ENCODE measurements at regions not wholly inside any gene's neighbourhood (a gene's known extent, or its start where the extent isn't known, plus 50 kb on each side); places are given as distances from the start of the nearest gene placed in this dataset.

DNA sequence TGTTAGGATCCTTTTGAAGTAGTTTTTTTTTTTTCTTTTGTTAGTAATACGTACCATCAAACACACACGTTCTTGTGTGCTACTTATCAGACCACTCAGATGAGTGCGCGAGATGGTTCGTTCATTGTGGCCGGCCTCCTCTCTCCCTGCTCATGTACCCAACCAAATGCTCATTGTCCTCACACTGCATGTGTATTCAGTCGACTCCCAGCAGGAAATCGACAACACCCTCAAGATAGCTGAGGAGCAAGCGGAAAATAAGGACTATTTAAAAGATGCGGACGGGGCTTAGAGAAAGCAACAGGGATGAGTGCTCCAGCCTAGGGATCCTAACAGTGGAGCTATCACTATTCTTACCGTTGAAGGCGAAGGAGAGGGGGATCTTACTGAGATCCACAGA, 72.9 kb upstream of the GUCY1A1 start:
- Histone ChIP-seq H3K36me3 (ENCODE audit: control insufficient read depth in 2 of 2, insufficient read depth in 1 of 2, low read length in 2 of 2) (no peaks in the 10 kb centered on the region), H3K4me3 (ENCODE audit: low read depth, low read length) (no peak overlapping the region), H3K4me1 (ENCODE audit: control insufficient read depth, insufficient read depth, low read length) (peaks cover 2% of the 10 kb centered on the region; the same call in 1 of the 2 replicates), H3K27ac (ENCODE audit: extremely low read depth, low read depth, low read length) (no peak overlapping the region), H3K9me3 (ENCODE audit: control insufficient read depth, insufficient read depth, low read depth, low read length) (no peaks in the 10 kb centered on the region)
- TF ChIP-seq ZNF571 (tag by site-specific recombination; IDR thresholded peaks at IDR 0.05) (no peak), EGR2 (tag by site-specific recombination; IDR thresholded peaks at IDR 0.05; ENCODE audit: low read depth) (no peak), PRDM1 (tag by site-specific recombination; IDR thresholded peaks at IDR 0.05) (no peak), ZNF837 (tag by site-specific recombination; IDR thresholded peaks at IDR 0.05) (no peak), ZNF214 (tag by site-specific recombination; IDR thresholded peaks at IDR 0.05; ENCODE audit: borderline replicate concordance) (no peak), ZNF394 (tag by site-specific recombination; IDR thresholded peaks at IDR 0.05; ENCODE audit: borderline replicate concordance) (no peak), GLI2 (tag by site-specific recombination; IDR thresholded peaks at IDR 0.05; ENCODE audit: borderline replicate concordance, low read depth) (no peak), OVOL3 (tag by site-specific recombination; IDR thresholded peaks at IDR 0.05) (no peak), ZNF677 (tag by site-specific recombination; IDR thresholded peaks at IDR 0.05) (no peak), HOXC10 (CRISPR knock-in tag; IDR thresholded peaks at IDR 0.05) (no peak), ZNF146 (tag by site-specific recombination; IDR thresholded peaks at IDR 0.05) (no peak)
- TF ChIP-seq, protein P1, sequence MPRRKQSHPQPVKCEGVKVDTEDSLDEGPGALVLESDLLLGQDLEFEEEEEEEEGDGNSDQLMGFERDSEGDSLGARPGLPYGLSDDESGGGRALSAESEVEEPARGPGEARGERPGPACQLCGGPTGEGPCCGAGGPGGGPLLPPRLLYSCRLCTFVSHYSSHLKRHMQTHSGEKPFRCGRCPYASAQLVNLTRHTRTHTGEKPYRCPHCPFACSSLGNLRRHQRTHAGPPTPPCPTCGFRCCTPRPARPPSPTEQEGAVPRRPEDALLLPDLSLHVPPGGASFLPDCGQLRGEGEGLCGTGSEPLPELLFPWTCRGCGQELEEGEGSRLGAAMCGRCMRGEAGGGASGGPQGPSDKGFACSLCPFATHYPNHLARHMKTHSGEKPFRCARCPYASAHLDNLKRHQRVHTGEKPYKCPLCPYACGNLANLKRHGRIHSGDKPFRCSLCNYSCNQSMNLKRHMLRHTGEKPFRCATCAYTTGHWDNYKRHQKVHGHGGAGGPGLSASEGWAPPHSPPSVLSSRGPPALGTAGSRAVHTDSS (tag by site-specific recombination; IDR thresholded peaks at IDR 0.05) = no peak
- TF ChIP-seq, protein P2, sequence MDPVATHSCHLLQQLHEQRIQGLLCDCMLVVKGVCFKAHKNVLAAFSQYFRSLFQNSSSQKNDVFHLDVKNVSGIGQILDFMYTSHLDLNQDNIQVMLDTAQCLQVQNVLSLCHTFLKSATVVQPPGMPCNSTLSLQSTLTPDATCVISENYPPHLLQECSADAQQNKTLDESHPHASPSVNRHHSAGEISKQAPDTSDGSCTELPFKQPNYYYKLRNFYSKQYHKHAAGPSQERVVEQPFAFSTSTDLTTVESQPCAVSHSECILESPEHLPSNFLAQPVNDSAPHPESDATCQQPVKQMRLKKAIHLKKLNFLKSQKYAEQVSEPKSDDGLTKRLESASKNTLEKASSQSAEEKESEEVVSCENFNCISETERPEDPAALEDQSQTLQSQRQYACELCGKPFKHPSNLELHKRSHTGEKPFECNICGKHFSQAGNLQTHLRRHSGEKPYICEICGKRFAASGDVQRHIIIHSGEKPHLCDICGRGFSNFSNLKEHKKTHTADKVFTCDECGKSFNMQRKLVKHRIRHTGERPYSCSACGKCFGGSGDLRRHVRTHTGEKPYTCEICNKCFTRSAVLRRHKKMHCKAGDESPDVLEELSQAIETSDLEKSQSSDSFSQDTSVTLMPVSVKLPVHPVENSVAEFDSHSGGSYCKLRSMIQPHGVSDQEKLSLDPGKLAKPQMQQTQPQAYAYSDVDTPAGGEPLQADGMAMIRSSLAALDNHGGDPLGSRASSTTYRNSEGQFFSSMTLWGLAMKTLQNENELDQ (tag by site-specific recombination; IDR thresholded peaks at IDR 0.05; ENCODE audit: low read depth) = no peak
- TF ChIP-seq, protein P3, sequence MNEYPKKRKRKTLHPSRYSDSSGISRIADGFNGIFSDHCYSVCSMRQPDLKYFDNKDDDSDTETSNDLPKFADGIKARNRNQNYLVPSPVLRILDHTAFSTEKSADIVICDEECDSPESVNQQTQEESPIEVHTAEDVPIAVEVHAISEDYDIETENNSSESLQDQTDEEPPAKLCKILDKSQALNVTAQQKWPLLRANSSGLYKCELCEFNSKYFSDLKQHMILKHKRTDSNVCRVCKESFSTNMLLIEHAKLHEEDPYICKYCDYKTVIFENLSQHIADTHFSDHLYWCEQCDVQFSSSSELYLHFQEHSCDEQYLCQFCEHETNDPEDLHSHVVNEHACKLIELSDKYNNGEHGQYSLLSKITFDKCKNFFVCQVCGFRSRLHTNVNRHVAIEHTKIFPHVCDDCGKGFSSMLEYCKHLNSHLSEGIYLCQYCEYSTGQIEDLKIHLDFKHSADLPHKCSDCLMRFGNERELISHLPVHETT (tag by site-specific recombination; IDR thresholded peaks at IDR 0.05) = no peak
- TF ChIP-seq, protein P4, sequence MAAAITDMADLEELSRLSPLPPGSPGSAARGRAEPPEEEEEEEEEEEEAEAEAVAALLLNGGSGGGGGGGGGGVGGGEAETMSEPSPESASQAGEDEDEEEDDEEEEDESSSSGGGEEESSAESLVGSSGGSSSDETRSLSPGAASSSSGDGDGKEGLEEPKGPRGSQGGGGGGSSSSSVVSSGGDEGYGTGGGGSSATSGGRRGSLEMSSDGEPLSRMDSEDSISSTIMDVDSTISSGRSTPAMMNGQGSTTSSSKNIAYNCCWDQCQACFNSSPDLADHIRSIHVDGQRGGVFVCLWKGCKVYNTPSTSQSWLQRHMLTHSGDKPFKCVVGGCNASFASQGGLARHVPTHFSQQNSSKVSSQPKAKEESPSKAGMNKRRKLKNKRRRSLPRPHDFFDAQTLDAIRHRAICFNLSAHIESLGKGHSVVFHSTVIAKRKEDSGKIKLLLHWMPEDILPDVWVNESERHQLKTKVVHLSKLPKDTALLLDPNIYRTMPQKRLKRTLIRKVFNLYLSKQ (tag by site-specific recombination; IDR thresholded peaks at IDR 0.05; ENCODE audit: borderline replicate concordance) = no peak
- ChIA-PET POLR2A (no interaction called here), CTCF (interaction anchor here (1.1 kb wide), 1 partner anchor 14 kb away, joined by 4 read pairs; no protein-coding TSS in a partner anchor)

DNA sequence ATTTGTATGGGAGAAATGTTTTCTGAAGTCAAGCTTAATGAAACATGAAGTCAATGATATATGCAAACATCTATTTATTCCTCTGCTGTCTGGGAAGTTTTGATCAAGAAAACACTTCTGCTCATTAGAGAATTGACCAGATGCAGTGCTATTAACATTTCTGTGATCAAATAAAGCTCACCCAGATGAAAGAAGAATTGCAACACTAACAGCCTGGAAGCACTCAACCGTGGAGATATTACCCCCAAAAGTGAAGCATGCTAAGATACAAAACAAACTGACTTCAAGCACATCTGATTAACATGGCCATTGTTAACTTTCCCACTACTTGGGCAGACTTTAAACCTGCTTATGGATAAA, 73.7 kb upstream of the GUCY1A1 start:
- Histone ChIP-seq H3K9me3 (ENCODE audit: control insufficient read depth, insufficient read depth, low read depth, low read length) (no peaks in the 10 kb centered on the region), H3K36me3 (ENCODE audit: control insufficient read depth in 2 of 2, insufficient read depth in 1 of 2, low read length in 2 of 2) (no peaks in the 10 kb centered on the region), H3K4me1 (ENCODE audit: control insufficient read depth, insufficient read depth, low read length) (peaks cover 2% of the 10 kb centered on the region; the same call in 1 of the 2 replicates), H3K4me3 (ENCODE audit: low read depth, low read length) (no peak overlapping the region), H3K27ac (ENCODE audit: extremely low read depth, low read depth, low read length) (no peak overlapping the region)
- ChIA-PET POLR2A (no interaction called here), CTCF (no interaction called here)
- TF ChIP-seq ZNF114 (tag by site-specific recombination; IDR thresholded peaks at IDR 0.05) = no peak
- TF ChIP-seq GLIS1 (tag by site-specific recombination; IDR thresholded peaks at IDR 0.05) = no peak
- no peak for TF ChIP-seq ZNF837 (tag by site-specific recombination; IDR thresholded peaks at IDR 0.05)
- TF ChIP-seq ZNF791 (tag by site-specific recombination; IDR thresholded peaks at IDR 0.05) = no peak
- TF ChIP-seq ZNF514 (tag by site-specific recombination; IDR thresholded peaks at IDR 0.05) = no peak
- no peak for TF ChIP-seq ZNF335 (tag by site-specific recombination; conservative IDR thresholded peaks at IDR 0.05)
- TF ChIP-seq, protein P5, sequence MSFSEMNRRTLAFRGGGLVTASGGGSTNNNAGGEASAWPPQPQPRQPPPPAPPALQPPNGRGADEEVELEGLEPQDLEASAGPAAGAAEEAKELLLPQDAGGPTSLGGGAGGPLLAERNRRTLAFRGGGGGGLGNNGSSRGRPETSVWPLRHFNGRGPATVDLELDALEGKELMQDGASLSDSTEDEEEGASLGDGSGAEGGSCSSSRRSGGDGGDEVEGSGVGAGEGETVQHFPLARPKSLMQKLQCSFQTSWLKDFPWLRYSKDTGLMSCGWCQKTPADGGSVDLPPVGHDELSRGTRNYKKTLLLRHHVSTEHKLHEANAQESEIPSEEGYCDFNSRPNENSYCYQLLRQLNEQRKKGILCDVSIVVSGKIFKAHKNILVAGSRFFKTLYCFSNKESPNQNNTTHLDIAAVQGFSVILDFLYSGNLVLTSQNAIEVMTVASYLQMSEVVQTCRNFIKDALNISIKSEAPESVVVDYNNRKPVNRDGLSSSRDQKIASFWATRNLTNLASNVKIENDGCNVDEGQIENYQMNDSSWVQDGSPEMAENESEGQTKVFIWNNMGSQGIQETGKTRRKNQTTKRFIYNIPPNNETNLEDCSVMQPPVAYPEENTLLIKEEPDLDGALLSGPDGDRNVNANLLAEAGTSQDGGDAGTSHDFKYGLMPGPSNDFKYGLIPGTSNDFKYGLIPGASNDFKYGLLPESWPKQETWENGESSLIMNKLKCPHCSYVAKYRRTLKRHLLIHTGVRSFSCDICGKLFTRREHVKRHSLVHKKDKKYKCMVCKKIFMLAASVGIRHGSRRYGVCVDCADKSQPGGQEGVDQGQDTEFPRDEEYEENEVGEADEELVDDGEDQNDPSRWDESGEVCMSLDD (tag by site-specific recombination; IDR thresholded peaks at IDR 0.05) = no peak
- no peak for TF ChIP-seq ZNF354C (tag by site-specific recombination; IDR thresholded peaks at IDR 0.05; ENCODE audit: borderline replicate concordance, low read depth)
- TF ChIP-seq ZNF76 (tag by site-specific recombination; IDR thresholded peaks at IDR 0.05; ENCODE audit: borderline replicate concordance, low read depth) = no peak
- no peak for TF ChIP-seq ZNF169 (tag by site-specific recombination; IDR thresholded peaks at IDR 0.05)
- TF ChIP-seq ZNF561 (tag by site-specific recombination; IDR thresholded peaks at IDR 0.05; ENCODE audit: borderline replicate concordance) = no peak
- no peak for TF ChIP-seq ZBTB21 (tag by site-specific recombination; IDR thresholded peaks at IDR 0.05)
- TF ChIP-seq ZNF48 (tag by site-specific recombination; IDR thresholded peaks at IDR 0.05) = no peak
- TF ChIP-seq EGR2 (tag by site-specific recombination; IDR thresholded peaks at IDR 0.05; ENCODE audit: low read depth) = no peak

Measured in HEK293 (cell line).